RWPE1 (cell line): ENCODE measurements at regions not wholly inside any gene's neighbourhood (a gene's known extent, or its start where the extent isn't known, plus 50 kb on each side); places are given as distances from the start of the nearest gene placed in this dataset.

Experiments
- CTCF ChIA-PET: fragments of 350-600 bp; sonication (Branson Sonifier 250); formaldehyde crosslinking; extraction: SDS; loops from one replicate; lab custom pipeline; 2021; lab: Yijun Ruan, JAX
- POLR2A ChIA-PET: fragments of 400-600 bp; formaldehyde crosslinking; extraction: SDS; loops from one replicate; lab custom pipeline; 2020; ENCODE audit warnings: antibody characterized with exemption; ENCODE audit not compliant: low non-redundant PET; lab: Yijun Ruan, JAX
- DNase-seq: peaks from one replicate; pipeline ENCODE4 v3.0.0; 2012; ENCODE audit warnings: low spot score
- H3K27ac ChIP-seq: fragments of 450-650 bp; 2 replicates; pipeline ENCODE4 v1.5.1; 2017
- TF ChIP-seq, protein P1 (sequence below): fragments of 450-650 bp; conservative IDR thresholded peaks from 2 replicates; pipeline ENCODE4 v1.5.1; 2017; ENCODE audit warnings: low read depth, mild to moderate bottlenecking

DNA sequence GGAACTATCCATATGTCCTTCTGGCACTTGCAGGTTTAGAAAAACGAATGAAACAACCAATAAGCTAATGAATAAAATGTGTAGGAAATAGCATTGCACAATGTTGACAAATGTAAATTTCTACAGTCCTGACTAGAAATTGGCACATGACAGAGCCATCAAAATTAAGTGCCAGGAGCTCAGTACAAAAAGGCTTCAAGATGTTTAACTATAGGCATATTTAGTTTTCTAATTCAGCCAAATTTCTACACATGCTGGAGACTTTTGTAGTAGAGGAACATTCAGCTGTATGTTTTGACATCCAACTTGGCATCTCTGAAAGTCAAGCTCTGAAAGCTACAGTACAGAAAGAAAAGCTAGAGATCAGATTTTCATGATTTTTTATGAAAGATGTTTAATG, 1999.4 kb upstream of the AGA start:
- H3K27ac ChIP-seq = no peak overlapping the region
- TF ChIP-seq, protein P1, sequence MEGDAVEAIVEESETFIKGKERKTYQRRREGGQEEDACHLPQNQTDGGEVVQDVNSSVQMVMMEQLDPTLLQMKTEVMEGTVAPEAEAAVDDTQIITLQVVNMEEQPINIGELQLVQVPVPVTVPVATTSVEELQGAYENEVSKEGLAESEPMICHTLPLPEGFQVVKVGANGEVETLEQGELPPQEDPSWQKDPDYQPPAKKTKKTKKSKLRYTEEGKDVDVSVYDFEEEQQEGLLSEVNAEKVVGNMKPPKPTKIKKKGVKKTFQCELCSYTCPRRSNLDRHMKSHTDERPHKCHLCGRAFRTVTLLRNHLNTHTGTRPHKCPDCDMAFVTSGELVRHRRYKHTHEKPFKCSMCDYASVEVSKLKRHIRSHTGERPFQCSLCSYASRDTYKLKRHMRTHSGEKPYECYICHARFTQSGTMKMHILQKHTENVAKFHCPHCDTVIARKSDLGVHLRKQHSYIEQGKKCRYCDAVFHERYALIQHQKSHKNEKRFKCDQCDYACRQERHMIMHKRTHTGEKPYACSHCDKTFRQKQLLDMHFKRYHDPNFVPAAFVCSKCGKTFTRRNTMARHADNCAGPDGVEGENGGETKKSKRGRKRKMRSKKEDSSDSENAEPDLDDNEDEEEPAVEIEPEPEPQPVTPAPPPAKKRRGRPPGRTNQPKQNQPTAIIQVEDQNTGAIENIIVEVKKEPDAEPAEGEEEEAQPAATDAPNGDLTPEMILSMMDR = no peak
- ChIA-PET POLR2A (no interaction called here), CTCF (no interaction called here)
- DNase-seq = no peak

DNA sequence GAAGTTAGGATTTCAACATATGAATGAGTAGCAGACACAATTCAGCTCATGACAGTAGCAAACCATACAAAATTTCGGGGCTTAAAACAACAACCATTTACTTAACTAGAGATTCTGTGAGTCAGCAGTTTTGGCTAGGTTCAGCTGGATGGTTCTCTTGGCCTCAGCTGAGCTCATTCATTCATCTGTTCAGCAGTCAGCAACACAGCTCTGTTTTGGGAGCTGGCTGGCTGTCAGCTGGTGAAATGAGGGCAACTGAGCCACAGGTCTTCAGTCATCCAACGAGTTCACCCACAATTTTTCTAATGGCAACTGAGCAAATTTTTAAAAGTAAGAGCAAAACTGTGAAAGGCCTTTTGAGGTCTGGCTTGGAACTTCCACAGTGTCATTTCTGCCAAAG, 2005.1 kb upstream of the AGA start:
- TF ChIP-seq, protein P1 = no peak
- CTCF ChIA-PET = no interaction called here
- no peak overlapping the region for H3K27ac ChIP-seq
- POLR2A ChIA-PET = no interaction called here
- no peak for DNase-seq

DNA sequence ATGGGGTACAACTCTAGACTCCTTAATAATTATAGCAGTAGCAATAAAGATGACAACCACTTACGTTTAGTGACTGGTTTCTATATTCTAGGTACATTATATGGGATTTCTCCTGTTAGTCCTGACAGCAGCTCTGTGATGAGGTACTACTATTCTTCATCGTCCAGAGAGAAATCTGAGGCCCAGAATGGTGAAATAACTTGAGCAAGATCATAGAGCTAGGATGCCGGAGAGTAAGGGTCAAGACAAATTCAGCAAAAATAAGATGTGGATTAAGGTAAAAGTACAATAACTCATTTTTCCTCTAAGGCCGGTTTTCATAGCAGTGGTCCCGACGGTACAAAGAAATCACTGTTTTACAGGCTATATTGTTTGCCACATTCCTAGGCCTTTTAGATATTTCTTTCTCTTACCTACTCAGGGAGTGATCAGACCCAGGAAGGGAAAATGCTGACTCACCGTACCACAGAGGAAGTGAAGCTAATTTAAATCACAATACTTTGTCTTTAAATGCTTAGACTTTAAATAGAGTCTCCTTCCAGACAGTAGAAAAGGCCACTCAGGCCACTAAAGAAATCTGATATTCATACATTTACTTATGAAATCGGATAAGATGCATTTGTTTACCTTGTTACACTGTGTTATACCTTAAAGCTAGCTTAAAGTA, 2023.0 kb upstream of the AGA start:
- ChIA-PET CTCF (no interaction called here), POLR2A (no interaction called here)
- TF ChIP-seq, protein P1 = no peak
- H3K27ac ChIP-seq = no peak overlapping the region
- DNase-seq = no peak

DNA sequence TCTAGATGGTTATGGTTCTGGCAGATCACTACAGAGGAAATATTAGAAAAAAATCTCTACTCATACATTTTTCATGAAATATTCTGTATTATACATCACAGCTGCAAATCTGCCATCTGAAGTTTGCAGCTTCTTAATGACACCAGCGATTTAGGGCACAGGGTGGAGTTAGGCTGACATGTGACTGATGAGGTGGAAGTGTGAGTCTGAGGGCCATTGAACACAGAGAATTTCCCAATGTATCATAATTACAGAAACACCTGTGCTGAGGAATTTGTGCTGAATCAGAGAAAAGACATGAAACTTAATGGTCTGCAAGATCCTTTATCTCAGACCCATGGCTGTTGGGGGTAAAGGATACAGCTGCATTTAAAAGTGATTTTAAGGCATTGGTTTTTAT, 2025.6 kb upstream of the AGA start:
- H3K27ac ChIP-seq = no peak overlapping the region
- CTCF ChIA-PET = no interaction called here
- TF ChIP-seq, protein P1 = no peak
- POLR2A ChIA-PET = no interaction called here
- no peak for DNase-seq

DNA sequence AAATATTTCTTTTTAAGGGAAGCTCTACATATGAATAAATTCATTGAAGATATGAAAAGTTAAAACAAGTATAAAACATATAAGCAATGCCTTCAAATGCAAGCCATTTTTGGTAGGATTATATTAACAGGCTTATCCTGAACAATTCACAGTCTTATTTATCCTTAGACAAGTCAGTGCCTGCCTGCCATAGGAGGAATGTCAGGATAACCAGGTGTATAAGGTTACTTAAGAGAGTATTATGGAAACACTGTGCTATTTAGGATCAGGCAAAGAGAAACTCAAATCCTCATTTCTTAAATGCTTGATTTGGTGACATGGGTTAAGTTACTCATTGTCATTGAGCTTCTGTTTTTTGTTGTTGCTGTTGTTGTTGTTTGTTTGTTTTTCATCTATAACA, 2029.9 kb upstream of the AGA start:
- POLR2A ChIA-PET = no interaction called here
- CTCF ChIA-PET = no interaction called here
- H3K27ac ChIP-seq = no peak overlapping the region
- peak; percentile 12 for DNase-seq
- TF ChIP-seq, protein P1 = no peak

DNA sequence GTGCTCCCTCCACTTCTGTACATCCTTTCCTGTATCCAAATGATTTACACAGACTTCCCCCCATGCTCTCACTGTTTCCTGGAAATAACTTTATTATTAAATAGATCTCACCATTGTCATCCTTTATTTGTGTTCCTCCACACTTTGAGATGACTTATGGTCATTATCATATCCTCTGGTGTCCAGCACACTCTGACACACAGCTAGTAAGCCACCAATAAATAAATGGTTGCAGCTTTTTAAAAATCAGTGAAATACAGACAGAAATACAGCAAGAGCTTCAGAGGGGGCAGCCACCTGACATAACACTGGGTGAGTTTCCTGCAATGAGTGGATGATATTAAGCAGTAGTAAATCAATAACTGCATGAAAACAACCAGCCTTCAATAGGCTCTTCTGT, 2036.4 kb upstream of the AGA start:
- H3K27ac ChIP-seq = no peak overlapping the region
- TF ChIP-seq, protein P1 = no peak
- DNase-seq = no peak
- POLR2A ChIA-PET = no interaction called here
- CTCF ChIA-PET = no interaction called here

DNA sequence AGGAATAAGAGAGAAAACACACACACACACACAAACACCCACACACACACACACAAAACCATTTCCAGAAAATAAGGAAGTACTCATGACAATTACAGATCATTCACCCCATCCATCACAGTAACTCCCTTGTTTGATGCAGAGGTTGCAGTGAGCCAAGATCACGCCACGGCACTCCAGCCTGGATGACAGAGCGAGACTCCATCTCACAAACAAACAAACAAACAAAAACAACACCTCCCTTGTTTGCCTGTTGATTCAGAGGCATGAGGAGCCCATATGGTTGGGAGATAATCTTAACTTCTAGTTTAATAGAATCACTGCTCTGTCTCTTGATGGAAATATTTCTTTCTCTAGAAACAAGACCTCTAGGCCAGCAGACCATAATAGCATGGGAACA, 2043.5 kb upstream of the AGA start:
- TF ChIP-seq, protein P1 = no peak
- CTCF ChIA-PET = no interaction called here
- DNase-seq = no peak
- POLR2A ChIA-PET = no interaction called here
- H3K27ac ChIP-seq = no peak overlapping the region
